GM12878 (cell line): ENCODE measurements at regions not wholly inside any gene's neighbourhood (a gene's known extent, or its start where the extent isn't known, plus 50 kb on each side); places are given as distances from the start of the nearest gene placed in this dataset.

Source experiments
- ATAC-seq: fragments of 200-7000 bp; cut with Tn5 transposase; 3 replicates; pipeline ENCODE4 v1.9.1; 2020; ENCODE audit warnings: mild to moderate bottlenecking, moderate library complexity
- BruUV-seq: library from RNA; stranded (reverse); fragments of 400-500 nt; replicated peaks from 2 replicates; lab custom pipeline; 2021; lab: Mats Ljungman, UMichigan
- CTCF ChIA-PET: fragments of 300-600 bp; sonication (Branson Sonifier 250); formaldehyde crosslinking; extraction: SDS; loops from one replicate; lab custom pipeline; 2021; ENCODE audit warnings: inconsistent platforms; lab: Yijun Ruan, JAX
- POLR2A ChIA-PET: fragments of 350-600 bp; formaldehyde crosslinking; extraction: SDS; loops from one replicate; lab custom pipeline; 2021; ENCODE audit warnings: inconsistent platforms; lab: Charles Lee
- RAD21 ChIA-PET: fragments of 300-600 bp; sonication (Branson Sonifier 250); formaldehyde crosslinking; loops from one replicate; lab custom pipeline; 2023; ENCODE audit warnings: antibody characterized with exemption; ENCODE audit not compliant: unreplicated experiment; lab: Charles Lee
- SMC1A ChIA-PET: fragments of 300-600 bp; sonication (Branson Sonifier 250); formaldehyde crosslinking; loops from one replicate; lab custom pipeline; 2023; ENCODE audit not compliant: unreplicated experiment, uncharacterized antibody; lab: Charles Lee
- DNase-seq: peaks from one replicate; pipeline ENCODE4 v3.0.0-alpha.2; 2011; ENCODE audit warnings: low read depth, low spot score
- FAIRE-seq: peaks from 3 replicates; lab custom pipeline; 2011; peaks lifted over from hg19 to GRCh38; lab: Jason Lieb, UNC
- H2AFZ ChIP-seq: 2 replicates; pipeline ENCODE4 v1.6.0; 2011; ENCODE audit warnings: low read depth, low read length, control low read depth; ENCODE audit not compliant: control insufficient read depth
- H3K27ac ChIP-seq: 2 replicates; pipeline ENCODE4 v1.5.1; 2011; ENCODE audit warnings: control low read depth; ENCODE audit not compliant: control insufficient read depth, insufficient read depth
- H3K27me3 ChIP-seq, 2 experiments: replicated peaks in 1 of 2; 2 replicates each; pipeline versions ENCODE4 v1.6.0 to v1.6.1; 2011; ENCODE audit warnings: low read length in 1 of 2; ENCODE audit not compliant: control insufficient read depth in 2 of 2, insufficient read depth in 2 of 2
- H3K36me3 ChIP-seq, 2 experiments: 2 replicates each; pipeline ENCODE4 v1.5.1; 2011; ENCODE audit warnings: low read length in 1 of 2; ENCODE audit not compliant: control insufficient read depth in 2 of 2, insufficient read depth in 2 of 2
- H3K4me1 ChIP-seq: 2 replicates; pipeline ENCODE4 v1.6.1; 2011; ENCODE audit warnings: mild to moderate bottlenecking, low read length, moderate library complexity, mixed read lengths; ENCODE audit not compliant: control insufficient read depth, insufficient read depth
- H3K4me2 ChIP-seq: 2 replicates; pipeline ENCODE4 v1.6.0; 2011; ENCODE audit warnings: control low read depth; ENCODE audit not compliant: control insufficient read depth, insufficient read depth
- H3K4me3 ChIP-seq: fragments of 200-600 bp; sonication (generic); 2 replicates; pipeline ENCODE4 v1.5.1; 2016
- H3K79me2 ChIP-seq: 2 replicates; pipeline ENCODE4 v1.6.0; 2011; ENCODE audit warnings: low read length; ENCODE audit not compliant: control insufficient read depth, insufficient read depth
- H3K9ac ChIP-seq: 2 replicates; pipeline ENCODE4 v1.8.0; 2011; ENCODE audit warnings: low read length, control low read depth, mixed read lengths; ENCODE audit not compliant: control insufficient read depth, insufficient read depth
- H3K9me3 ChIP-seq: replicated peaks from 3 replicates; pipeline ENCODE4 v1.5.1; 2011; ENCODE audit warnings: mild to moderate bottlenecking, low read length; ENCODE audit not compliant: control insufficient read depth, insufficient read depth
- H4K20me1 ChIP-seq: 2 replicates; pipeline ENCODE4 v1.6.0; 2011; ENCODE audit not compliant: control insufficient read depth, insufficient read depth
- MEF2A ChIP-seq: IDR thresholded peaks from 2 replicates; pipeline ENCODE4 v1.6.1; 2011; ENCODE audit warnings: low read depth, mild to moderate bottlenecking, low read length, moderate library complexity; ENCODE audit not compliant: insufficient read depth
- NRF1 ChIP-seq: conservative IDR thresholded peaks from 2 replicates; pipeline ENCODE4 v1.6.1; 2011; ENCODE audit warnings: mild to moderate bottlenecking, low read depth, low read length, improper control_type of control experiment
- PBX3 ChIP-seq: IDR thresholded peaks from 2 replicates; pipeline ENCODE4 v1.6.1; 2011; ENCODE audit warnings: mild to moderate bottlenecking, low read depth, low read length, moderate library complexity; ENCODE audit not compliant: insufficient replicate concordance
- PML ChIP-seq: IDR thresholded peaks from 2 replicates; pipeline ENCODE4 v1.6.1; 2012; ENCODE audit warnings: low read length, inconsistent platforms
- SMARCA5 ChIP-seq: fragments of 450-650 bp; IDR thresholded peaks from 2 replicates; pipeline ENCODE4 v1.6.1; 2017; ENCODE audit warnings: mild to moderate bottlenecking
- SUZ12 ChIP-seq: fragments of 200-600 bp; sonication (generic); IDR thresholded peaks from one replicate; pipeline ENCODE4 v1.6.1; 2018; ENCODE audit warnings: antibody characterized with exemption, mild to moderate bottlenecking; ENCODE audit not compliant: unreplicated experiment
- WGBS: methylation state at CpG from one replicate; pipeline ENCODE4 v1.1.6; 2016; ENCODE audit warnings: low lambda C conversion rate; ENCODE audit not compliant: insufficient replicate concordance, insufficient coverage; ENCODE audit errors: missing lambda C conversion rate; 5-methylcytosine and 5-hydroxymethylcytosine counted together
- in situ Hi-C: fragments of 300-500 bp; cut with MboI; formaldehyde crosslinking; loops from 9 replicates; pipeline ENCODE4 v1.14.3; 2018; ENCODE audit warnings: mixed read lengths
- intact Hi-C: fragments of 100-400 bp; cut with micrococcal nuclease; formaldehyde crosslinking; loops from one replicate; pipeline ENCODE4 v1.14.2; 2022; ENCODE audit not compliant: unreplicated experiment
- TF ChIP-seq, protein P1 (sequence below): fragments of 450-650 bp; IDR thresholded peaks from 2 replicates; pipeline ENCODE4 v1.6.1; 2016; ENCODE audit warnings: mild to moderate bottlenecking

GRCh38 chr1:84759756-84760155 is 69.5 kb upstream of the SSX2IP start:
- POLR2A ChIA-PET, result interaction anchor here (1.0 kb wide), 1 partner anchor 82 kb away, joined by 3 read pairs; no protein-coding TSS in a partner anchor
- Histone ChIP-seq H4K20me1 (no peaks in the 10 kb centered on the region), H3K4me3 (no peak overlapping the region), H3K36me3 (no peaks in the 10 kb centered on the region), H3K27me3 (peaks cover 2 to 3% of the 10 kb centered on the region in 2 experiments; a peak in 2 of 4 replicates), H3K79me2 (no peaks in the 10 kb centered on the region), H2AFZ (no peak overlapping the region), H3K27ac (no peak overlapping the region), H3K4me1 (no peaks in the 10 kb centered on the region), H3K9ac (no peak overlapping the region), H3K9me3 (no peaks in the 10 kb centered on the region), H3K4me2 (no peak overlapping the region)
- RAD21 ChIA-PET, result interaction anchor here (1.1 to 2.8 kb wide), 3 partner anchors 12 to 176 kb away, joined by 3 to 12 read pairs (median 3); no protein-coding TSS in a partner anchor
- CTCF ChIA-PET, result interaction anchor here (0.6 to 7.6 kb wide), 17 partner anchors 9 to 428 kb away, joined by 3 to 41 read pairs (median 3); no protein-coding TSS in a partner anchor
- WGBS, result 59% methylated on average over 10 of the region's 10 CpGs
- no peak for ATAC-seq
- no TSS peak for BruUV-seq
- in situ Hi-C loops (loop anchor here (25.0 kb wide), 2 partner anchors 622 to 847 kb away; partner anchors contain the start of gene PRKACB), intact Hi-C loops (no loop called here)
- FAIRE-seq, result no peak
- TF ChIP-seq SMARCA5 (no peak), MEF2A (no peak), SUZ12 (no peak), PML (no peak), PBX3 (no peak), NRF1 (no peak)
- TF ChIP-seq, protein P1, sequence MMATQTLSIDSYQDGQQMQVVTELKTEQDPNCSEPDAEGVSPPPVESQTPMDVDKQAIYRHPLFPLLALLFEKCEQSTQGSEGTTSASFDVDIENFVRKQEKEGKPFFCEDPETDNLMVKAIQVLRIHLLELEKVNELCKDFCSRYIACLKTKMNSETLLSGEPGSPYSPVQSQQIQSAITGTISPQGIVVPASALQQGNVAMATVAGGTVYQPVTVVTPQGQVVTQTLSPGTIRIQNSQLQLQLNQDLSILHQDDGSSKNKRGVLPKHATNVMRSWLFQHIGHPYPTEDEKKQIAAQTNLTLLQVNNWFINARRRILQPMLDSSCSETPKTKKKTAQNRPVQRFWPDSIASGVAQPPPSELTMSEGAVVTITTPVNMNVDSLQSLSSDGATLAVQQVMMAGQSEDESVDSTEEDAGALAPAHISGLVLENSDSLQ, result no peak
- SMC1A ChIA-PET, result interaction anchor here (0.6 to 2.3 kb wide), 3 partner anchors 13 to 316 kb away, joined by 3 to 9 read pairs (median 4); no protein-coding TSS in a partner anchor
- DNase-seq, result no peak
